Gastroesophageal sphincter (tissue), 4 donors: ENCODE measurements at regions not wholly inside any gene's neighbourhood (a gene's known extent, or its start where the extent isn't known, plus 50 kb on each side); places are given as distances from the start of the nearest gene placed in this dataset.
A peak's percentile ranks its signal among the peaks of the same experiment; 100 is the strongest.

Experiments used
- ATAC-seq: fragments of 150-250 bp; one replicate; pipeline ENCODE4 v1.9.1; 2016; ENCODE audit warnings: mild to moderate bottlenecking, moderate library complexity
- H3K27ac ChIP-seq, 4 donors: fragments of 200-600 bp; sonication (generic) in 3 of 4; 1 replicate in 3 of 4; 2 replicates in 1 of 4; pipeline ENCODE4 v1.5.1; 2016 to 2019
- H3K27me3 ChIP-seq: fragments of 200-600 bp; sonication (generic); one replicate; pipeline ENCODE4 v1.5.1; 2019
- H3K36me3 ChIP-seq, 2 donors: fragments of 200-600 bp; sonication (generic); one replicate each; pipeline ENCODE4 v1.5.1; 2019; ENCODE audit warnings: control low read depth in 1 of 2
- H3K4me1 ChIP-seq, 3 donors: fragments of 200-600 bp; sonication (generic); 1 replicate in 2 of 3; 2 replicates in 1 of 3; pipeline ENCODE4 v1.5.1; 2016 to 2019; ENCODE audit warnings: control low read depth in 2 of 3
- H3K4me3 ChIP-seq, 2 donors: fragments of 200-600 bp; sonication (generic); one replicate each; pipeline ENCODE4 v1.5.1; 2019; ENCODE audit warnings: mild to moderate bottlenecking in 1 of 2, moderate library complexity in 1 of 2
- H3K9me3 ChIP-seq, 3 donors: fragments of 200-600 bp; sonication (generic); one replicate each; pipeline ENCODE4 v1.5.1; 2017 to 2019; ENCODE audit warnings: control low read depth in 2 of 3
- CTCF ChIP-seq, 4 experiments: fragments of 200-600 bp in 2 of 4; fragments of 450-650 bp in 2 of 4; sonication (generic) in 1 of 4; IDR thresholded peaks; one replicate each; pipeline ENCODE4 v1.5.1; 2017 to 2019; ENCODE audit warnings: antibody characterized with exemption in 4 of 4, mild to moderate bottlenecking in 2 of 4, moderate library complexity in 2 of 4
- EP300 ChIP-seq: sonication (generic); formaldehyde crosslinking; IDR thresholded peaks from one replicate; pipeline ENCODE4 v1.6.1; 2017; ENCODE audit warnings: antibody characterized with exemption, mild to moderate bottlenecking
- POLR2A ChIP-seq, 2 donors: fragments of 450-650 bp; IDR thresholded peaks; one replicate each; pipeline ENCODE4 v1.6.1; 2017; ENCODE audit warnings: antibody characterized with exemption in 2 of 2, mild to moderate bottlenecking in 2 of 2, moderate library complexity in 1 of 2
- POLR2AphosphoS5 ChIP-seq: sonication (generic); formaldehyde crosslinking; IDR thresholded peaks from one replicate; pipeline ENCODE4 v1.6.1; 2017; ENCODE audit warnings: antibody characterized with exemption
- WGBS, 2 donors: methylation state at CpG; one replicate each; pipeline ENCODE4 v1.1.5; 2018; ENCODE audit warnings: low coverage in 1 of 2; 5-methylcytosine and 5-hydroxymethylcytosine counted together

- Histone ChIP-seq H3K4me3 (no peak overlapping the region), H3K36me3 (no peaks in the 10 kb centered on the region), H3K4me1 (peaks cover 0 to 12% (median 5%) of the 10 kb centered on the region in 3 donors), H3K9me3 (no peaks in the 10 kb centered on the region), H3K27me3 (no peaks in the 10 kb centered on the region), H3K27ac (no peak overlapping the region)
- no peak for ATAC-seq
- TF ChIP-seq POLR2A (IDR thresholded peaks at IDR 0.05) (no peak), EP300 (no peak), POLR2AphosphoS5 (no peak), CTCF (IDR thresholded peaks at IDR 0.05) (no peak)
Observed at GRCh38 chr12:88329833-88330232, 187.7 kb downstream of the TMTC3 start.

GRCh38 chr12:88334271-88334670 is 192.2 kb downstream of the TMTC3 start:
- WGBS, 2 donors = 67 to 73% methylated on average over 1 to 3 of the region's 3 CpGs
- ATAC-seq = peak; percentile 69
- no peak overlapping the region for H3K27ac ChIP-seq

GRCh38 chr12:88336076-88336739 is 194.1 kb downstream of the TMTC3 start:
- no peak for ATAC-seq
- Histone ChIP-seq H3K4me3 (no peak overlapping the region), H3K4me1 (peaks cover 0 to 6% (median 0%) of the 10 kb centered on the region in 3 donors), H3K36me3 (no peaks in the 10 kb centered on the region), H3K27me3 (no peaks in the 10 kb centered on the region), H3K27ac (no peak overlapping the region), H3K9me3 (no peaks in the 10 kb centered on the region)
- TF ChIP-seq POLR2A (IDR thresholded peaks at IDR 0.05) = no peak
- no peak for TF ChIP-seq EP300
- TF ChIP-seq POLR2AphosphoS5 = no peak
- no peak for TF ChIP-seq CTCF (IDR thresholded peaks at IDR 0.05)
- WGBS, 2 donors = 70 to 81% methylated on average over 6 to 8 of the region's 8 CpGs

More at GRCh38 chr12:88334271-88334670, 192.2 kb downstream of the TMTC3 start:
- no peaks in the 10 kb centered on the region for H3K27me3 ChIP-seq
- H3K4me3 ChIP-seq = no peak overlapping the region
- no peaks in the 10 kb centered on the region for H3K36me3 ChIP-seq
- TF ChIP-seq POLR2AphosphoS5 (peak; percentile 37), CTCF (IDR thresholded peaks at IDR 0.05) (no peak), POLR2A (IDR thresholded peaks at IDR 0.05) (no peak), EP300 (no peak)
- no peaks in the 10 kb centered on the region for H3K4me1 ChIP-seq
- H3K9me3 ChIP-seq = no peaks in the 10 kb centered on the region

GRCh38 chr12:88338486-88338885 is 196.4 kb downstream of the TMTC3 start:
- TF ChIP-seq CTCF (IDR thresholded peaks at IDR 0.05) (no peak), POLR2A (IDR thresholded peaks at IDR 0.05) (no peak), POLR2AphosphoS5 (no peak), EP300 (no peak)
- peaks cover 0 to 6% (median 0%) of the 10 kb centered on the region in 3 donors for H3K4me1 ChIP-seq
- no peaks in the 10 kb centered on the region for H3K27me3 ChIP-seq
- H3K4me3 ChIP-seq = no peak overlapping the region
- H3K27ac ChIP-seq = no peak overlapping the region
- no peak for ATAC-seq
- H3K36me3 ChIP-seq = no peaks in the 10 kb centered on the region
- 0% methylated on average over 1 of the region's 1 CpG for WGBS, 2 donors
- no peaks in the 10 kb centered on the region for H3K9me3 ChIP-seq

- peaks cover 0 to 6% (median 0%) of the 10 kb centered on the region in 3 donors for H3K4me1 ChIP-seq
- no peak overlapping the region for H3K27ac ChIP-seq
- no peaks in the 10 kb centered on the region for H3K36me3 ChIP-seq
- ATAC-seq = no peak
- H3K9me3 ChIP-seq = no peaks in the 10 kb centered on the region
- H3K27me3 ChIP-seq = no peaks in the 10 kb centered on the region
- TF ChIP-seq CTCF (IDR thresholded peaks at IDR 0.05) = no peak
- no peak for TF ChIP-seq POLR2AphosphoS5
- no peak for TF ChIP-seq EP300
- no peak for TF ChIP-seq POLR2A (IDR thresholded peaks at IDR 0.05)
- H3K4me3 ChIP-seq = no peak overlapping the region
- WGBS, 2 donors = 87 to 100% methylated on average over 1 of the region's 1 CpG
Observed at GRCh38 chr12:88339254-88339949, 197.3 kb downstream of the TMTC3 start.
